Renal pelvis (tissue), 1 donor: ENCODE measurements at regions not wholly inside any gene's neighbourhood (a gene's known extent, or its start where the extent isn't known, plus 50 kb on each side); places are given as distances from the start of the nearest gene placed in this dataset.
"Not testable (repeated sequence)": the region's sequence is repeated elsewhere in the genome, so short reads cannot be mapped to it uniquely, and the experiment has no call there.

Experiments used
- DNase-seq: peaks from one replicate; pipeline ENCODE4 v3.0.0-alpha.2; 2013

DNA sequence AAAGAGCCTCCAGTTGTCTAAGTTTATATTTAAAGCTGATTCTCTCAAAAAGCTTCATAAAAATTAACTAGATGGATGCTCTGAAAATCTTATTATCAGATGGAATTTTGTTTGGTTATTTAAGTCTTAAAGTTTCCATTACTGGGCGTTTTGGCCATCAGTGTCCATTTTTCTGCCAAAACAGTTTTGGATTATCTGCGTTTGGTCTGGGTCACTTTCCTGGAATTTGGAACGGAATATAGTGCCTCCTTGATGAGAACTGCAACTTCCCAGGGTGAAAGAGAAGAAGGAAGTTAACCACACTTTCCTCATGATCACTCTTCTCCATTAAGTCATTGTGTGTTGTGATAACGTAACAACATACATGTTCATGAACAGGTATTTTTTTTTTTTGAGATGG lies 764.9 kb upstream of the AUTS2 start:
- DNase-seq, result no peak

- DNase-seq, result no peak
Measured at GRCh38 chr7:68839014-68839413, 759.3 kb upstream of the AUTS2 start.

DNA sequence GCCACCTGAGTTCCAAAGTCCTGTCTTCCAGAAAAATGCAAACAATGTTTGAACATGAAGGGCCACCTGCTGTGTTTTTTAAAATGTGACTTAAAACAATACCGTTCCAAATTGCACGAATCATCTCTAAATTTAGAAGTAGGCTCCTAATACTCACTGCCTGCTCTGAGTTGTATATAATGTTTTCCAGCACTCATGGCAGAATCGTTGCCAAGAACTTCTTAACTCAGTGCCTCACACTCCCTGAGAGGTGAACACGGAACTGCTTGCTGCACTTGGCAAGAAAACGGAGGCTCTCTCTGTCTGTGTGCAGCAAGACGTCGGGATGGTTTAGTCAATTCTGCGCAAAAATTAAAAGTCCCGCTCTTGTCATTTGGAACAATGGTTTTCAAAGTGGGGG lies 757.3 kb upstream of the AUTS2 start:
- no peak for DNase-seq

DNA sequence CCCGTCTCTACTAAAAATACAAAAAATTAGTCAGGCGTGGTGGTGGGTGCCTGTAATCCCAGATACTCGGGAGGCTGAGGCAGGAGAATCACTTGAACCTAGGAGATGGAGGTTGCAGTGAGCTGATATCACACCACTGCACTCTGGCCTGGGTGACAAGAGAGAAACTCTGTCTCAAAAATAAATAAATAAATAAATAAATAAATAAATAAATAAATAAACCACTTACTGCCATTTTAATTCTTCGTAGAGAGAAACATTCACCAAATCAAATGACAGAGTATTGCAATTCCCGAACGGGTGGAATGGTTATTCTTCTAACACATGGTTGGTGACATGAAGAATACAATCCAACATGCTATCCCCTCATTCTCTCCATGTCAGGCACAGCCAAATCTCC lies 754.3 kb upstream of the AUTS2 start:
- DNase-seq, result not testable (repeated sequence)

DNA sequence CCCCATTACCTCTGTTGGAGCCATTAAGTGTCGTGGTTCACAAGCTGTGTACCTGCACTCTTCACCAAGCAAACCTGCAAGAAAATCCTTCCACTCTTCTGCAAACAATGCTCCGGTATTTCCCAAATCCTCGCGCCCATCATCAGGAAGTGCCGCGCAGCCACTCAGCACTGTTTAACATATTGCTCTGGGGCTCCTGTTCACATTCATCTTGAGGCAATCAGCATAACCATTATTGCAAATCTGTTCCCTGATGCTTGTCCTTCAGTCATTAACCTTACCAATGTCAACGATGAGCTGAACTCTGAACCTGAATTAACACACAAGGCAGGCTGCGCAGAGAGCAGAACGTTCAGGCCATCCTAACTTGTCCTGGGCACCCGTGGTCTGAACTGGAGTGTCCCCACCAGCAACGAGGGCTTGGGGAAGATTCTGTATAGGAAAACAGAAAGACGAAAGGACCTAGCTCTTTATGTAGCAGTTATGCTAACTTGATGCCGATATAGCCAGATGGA lies 751.4 kb upstream of the AUTS2 start:
- no peak for DNase-seq

GRCh38 chr7:68853254-68853653 lies 745.0 kb upstream of the AUTS2 start:
- no peak for DNase-seq

- no peak for DNase-seq
Measured at GRCh38 chr7:68857571-68857970, 740.7 kb upstream of the AUTS2 start.

- no peak for DNase-seq
Measured at GRCh38 chr7:68858497-68858896, 739.8 kb upstream of the AUTS2 start.

DNA sequence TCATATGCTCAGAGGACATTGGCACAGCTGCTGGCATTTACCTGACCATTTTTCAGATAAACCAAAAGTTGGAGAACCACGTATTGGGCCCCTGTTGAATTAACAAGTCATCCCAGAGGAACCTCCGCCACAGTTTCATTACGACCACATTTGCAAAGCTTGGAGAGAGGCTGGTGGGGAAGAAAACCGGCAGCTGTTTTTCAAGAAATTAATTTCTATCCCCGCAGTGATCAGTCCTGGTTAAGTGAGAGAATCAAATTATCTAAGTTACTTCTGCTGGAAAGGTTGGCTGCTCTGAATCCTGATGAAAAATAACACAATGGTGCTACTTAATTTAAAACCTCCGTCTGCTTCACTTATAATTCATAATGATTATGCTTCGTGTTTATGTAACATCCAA lies 737.1 kb upstream of the AUTS2 start:
- DNase-seq, result no peak

DNA sequence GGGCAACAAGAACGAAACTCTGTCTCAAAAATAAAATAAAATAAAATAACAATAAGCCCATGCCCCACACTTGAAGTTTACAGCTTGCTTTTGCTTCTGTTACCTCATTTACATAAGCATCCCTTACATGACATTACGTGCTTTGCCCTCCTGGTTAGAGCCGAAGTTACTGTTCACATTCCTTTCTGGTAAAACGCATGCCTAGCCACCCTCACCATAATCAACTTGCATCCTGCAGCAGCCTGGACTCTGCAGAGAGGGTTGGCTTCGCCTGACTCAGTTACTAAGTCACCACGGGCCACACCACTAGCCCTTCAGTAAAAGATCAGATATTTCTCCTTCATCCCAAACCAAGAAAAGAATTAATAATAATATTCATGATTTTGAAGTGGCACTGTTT lies 736.0 kb upstream of the AUTS2 start:
- no peak for DNase-seq

DNA sequence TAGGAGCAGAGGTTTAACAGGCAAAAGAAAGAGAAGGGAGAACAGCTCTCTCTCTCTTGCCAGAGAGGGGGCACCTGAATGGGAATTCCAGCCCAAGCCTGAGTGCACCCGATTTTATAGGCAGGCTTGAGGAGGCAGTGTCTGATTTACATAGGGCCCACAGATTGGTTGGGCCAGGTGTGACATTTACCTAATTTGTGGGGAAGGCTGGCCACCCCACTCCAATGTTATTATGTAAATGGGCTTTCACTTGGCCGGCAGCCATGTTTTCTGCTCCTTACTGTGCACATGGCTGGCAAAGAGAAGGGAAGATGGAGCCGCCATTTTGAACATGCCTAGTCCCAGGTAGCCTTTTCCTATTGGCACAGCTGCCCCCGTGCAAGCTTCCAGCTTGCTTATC lies 735.5 kb upstream of the AUTS2 start:
- no peak for DNase-seq

DNA sequence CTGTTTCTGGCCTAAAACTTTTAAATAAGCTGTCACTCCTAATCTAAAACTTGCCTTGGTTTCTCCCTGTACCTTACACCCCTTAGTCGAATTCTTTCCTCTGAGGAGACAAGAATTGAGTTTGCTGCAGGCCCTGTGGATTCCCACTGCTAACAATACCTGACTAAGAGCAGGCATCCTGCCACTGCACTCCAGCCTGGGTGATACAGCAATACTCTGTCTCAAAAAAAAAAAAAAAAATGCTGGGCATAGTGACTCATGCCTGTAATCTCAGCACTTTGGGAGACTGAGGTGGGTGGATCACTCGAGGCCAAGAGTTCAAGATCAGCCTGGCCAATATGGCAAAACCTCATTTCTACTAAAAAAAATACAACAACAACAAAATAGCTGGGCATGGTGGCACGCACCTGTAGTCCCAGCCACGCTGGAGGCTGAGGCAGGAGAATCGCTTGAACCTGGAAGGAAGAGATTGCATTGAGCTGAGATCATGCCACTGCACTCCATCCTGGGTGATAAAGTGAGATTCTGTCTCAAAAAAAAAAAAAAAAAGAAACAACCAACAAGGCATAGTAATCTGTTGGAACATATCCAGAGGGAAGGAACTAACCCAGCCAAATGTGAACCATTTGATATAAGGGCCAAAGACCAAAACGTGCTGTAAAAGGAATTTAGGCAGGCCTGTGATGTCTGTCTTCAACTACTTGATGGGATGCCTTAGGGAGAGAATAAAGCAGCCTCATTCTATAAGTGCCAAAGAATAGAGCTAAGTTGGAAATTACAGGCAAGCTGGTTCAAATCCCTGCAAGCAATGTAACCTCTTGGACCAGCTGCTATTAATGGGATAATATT lies 732.7 kb upstream of the AUTS2 start:
- no peak for DNase-seq

DNA sequence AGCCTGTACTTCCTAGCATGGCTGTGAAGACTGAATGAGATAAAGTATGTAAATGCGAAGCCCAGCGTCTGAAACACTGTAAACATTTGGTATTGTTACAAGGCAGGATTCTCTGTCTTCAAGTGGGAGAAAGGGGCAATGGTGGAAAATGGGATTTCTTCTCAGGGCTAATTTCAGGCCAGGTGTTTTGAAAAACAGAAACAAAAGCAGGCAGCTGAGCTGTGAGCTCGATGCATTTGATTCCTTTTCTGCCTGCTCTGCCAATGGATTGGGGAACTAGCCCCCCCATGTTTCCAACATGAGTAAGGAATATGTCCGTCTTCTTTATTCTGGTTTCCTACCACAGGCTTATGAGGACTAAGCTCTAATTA lies 732.1 kb upstream of the AUTS2 start:
- no peak for DNase-seq

GRCh38 chr7:68866721-68867120 lies 731.6 kb upstream of the AUTS2 start:
- not testable (repeated sequence) for DNase-seq

- no peak for DNase-seq
Measured at GRCh38 chr7:68868978-68869377, 729.3 kb upstream of the AUTS2 start.

GRCh38 chr7:68873616-68874015 lies 724.7 kb upstream of the AUTS2 start:
- DNase-seq, result no peak

DNA sequence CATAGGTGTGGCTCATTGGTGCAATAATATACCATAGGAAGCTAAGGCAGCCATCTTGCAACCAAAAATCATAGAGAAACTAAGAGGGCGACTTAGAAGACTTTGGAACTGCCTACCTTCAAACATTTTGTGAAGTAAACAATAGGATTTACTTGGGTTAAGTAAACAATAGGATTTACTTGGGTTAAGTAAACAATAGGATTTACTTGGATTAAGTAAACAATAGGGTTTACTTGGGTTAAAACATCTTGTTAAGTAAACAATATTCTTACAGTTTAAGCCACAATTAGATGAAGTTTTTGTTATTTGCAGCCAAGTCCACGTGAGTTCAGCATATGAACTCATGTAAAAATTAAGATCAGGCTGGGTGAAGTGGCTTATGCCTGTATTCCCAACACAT lies 722.4 kb upstream of the AUTS2 start:
- DNase-seq, result no peak

DNA sequence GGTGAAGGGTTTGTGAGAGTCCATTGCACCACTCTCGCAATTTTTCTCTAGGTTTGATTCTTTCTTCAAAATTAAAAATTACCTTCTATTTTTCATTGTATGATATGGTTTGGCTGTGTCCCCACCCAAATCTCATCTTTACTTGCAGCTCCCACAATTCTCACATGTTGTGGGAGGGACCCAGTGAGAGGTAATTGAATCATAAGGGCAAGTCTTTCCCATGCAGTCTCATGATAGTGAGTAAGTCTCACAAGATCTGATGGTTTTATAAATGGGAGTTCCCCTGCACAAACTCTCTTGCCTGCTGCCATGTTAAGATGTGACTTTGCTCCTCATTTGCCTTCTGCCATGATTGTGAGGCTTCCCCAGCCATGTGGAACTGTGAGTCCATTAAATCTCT lies 711.2 kb upstream of the AUTS2 start:
- DNase-seq, result not testable (repeated sequence)

DNA sequence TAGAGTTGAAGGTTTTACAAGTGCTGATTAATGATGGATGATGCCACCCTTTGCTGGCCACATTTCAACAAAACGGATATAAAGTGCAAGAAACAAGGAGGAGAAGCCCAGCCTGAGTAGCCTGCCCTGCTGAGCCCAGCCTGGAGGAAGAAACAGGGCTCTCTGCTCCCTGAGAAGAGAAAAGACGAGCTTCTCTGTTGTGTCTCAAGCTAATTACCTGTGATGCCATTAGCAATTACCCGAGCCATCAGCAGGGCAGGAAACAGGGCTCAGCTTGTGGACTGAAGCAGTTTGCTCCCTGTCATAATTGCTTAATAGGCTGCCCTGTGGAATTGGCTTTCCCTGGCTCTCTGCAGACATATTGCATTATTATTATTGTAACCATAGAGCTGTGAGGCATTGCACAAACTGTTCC lies 709.3 kb upstream of the AUTS2 start:
- no peak for DNase-seq

DNA sequence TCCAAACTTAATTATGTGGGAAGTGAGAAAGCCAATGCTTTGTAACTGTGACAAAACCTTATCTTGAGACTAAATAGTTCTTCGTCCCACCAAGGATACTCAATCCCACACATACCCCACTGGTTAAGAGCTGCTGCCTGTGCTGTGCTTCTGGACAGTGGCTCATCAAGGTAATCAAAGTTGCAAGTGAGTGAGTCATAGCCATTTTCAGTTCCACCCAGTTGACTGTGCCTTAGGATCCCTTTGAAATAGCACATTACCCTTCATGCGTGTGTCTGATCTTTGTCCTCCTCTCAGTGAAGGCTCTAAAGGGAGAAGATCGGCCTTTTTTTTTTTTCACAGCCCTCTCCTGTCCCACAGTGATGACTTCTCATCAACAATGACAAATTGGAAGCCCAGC lies 706.0 kb upstream of the AUTS2 start:
- no peak for DNase-seq

GRCh38 chr7:68893411-68893810 lies 704.9 kb upstream of the AUTS2 start:
- no peak for DNase-seq

GRCh38 chr7:68899156-68899555 lies 699.1 kb upstream of the AUTS2 start:
- DNase-seq, result not testable (repeated sequence)

DNA sequence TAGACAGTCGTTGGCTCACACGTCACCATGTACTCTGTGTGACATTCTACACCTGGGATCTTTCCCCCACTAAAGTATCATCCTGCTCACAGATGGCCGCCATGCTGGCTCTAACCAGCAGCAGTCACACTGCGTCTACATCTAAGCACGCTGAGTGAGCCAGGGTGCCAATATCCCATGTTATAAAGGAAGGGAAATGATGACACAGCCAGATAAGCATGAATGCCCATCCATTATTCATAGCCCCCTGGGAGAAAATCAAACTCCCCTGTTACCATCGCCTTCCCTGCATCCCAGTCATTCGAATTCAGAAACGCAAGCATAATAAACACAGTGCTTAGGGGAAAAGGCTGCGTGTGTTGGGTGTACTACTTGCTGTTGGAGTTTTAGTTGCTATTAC lies 698.2 kb upstream of the AUTS2 start:
- no peak for DNase-seq

DNA sequence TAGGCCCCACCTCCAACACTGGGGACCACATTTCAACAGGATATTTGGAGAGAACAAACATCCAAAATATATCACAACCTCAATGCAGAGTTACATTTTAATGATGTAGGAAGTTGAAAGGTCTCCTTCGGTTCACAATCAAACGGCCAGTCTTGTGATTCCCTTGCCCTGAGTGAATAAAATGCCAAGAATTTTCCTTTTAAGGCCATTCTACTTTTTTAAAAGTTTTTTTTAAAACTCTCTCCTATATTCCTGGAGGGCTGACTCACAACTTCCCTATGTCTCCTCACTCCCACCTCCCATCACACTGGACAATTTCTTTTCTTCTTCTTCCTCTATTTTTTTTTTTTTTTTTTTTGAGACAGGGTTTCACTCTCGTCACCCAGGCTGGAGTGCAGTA lies 693.6 kb upstream of the AUTS2 start:
- no peak for DNase-seq
